Activated T-helper 2 cell treated with anti-CD3 and anti-CD28 coated beads, Interferon-gamma antibody, Interleukin-2, Interleukin-4, amounts not matched to agents 10 μg/mL and 5 μg/mL and 100 μg/mL, durations not matched to agents 14 hours and 24 hours and 36 hours (primary cell): ENCODE measurements at regions not wholly inside any gene's neighbourhood (a gene's known extent, or its start where the extent isn't known, plus 50 kb on each side); places are given as distances from the start of the nearest gene placed in this dataset.

ENCODE experiments used
- DNase-seq: peaks from one replicate; pipeline ENCODE4 v3.0.0; 2021; ENCODE audit warnings: low spot score
- H3K27ac Mint-ChIP-seq: one replicate; pipeline ENCODE4 v1.8.0; 2021; ENCODE audit warnings: mixed read lengths
- H3K27me3 Mint-ChIP-seq: one replicate; pipeline ENCODE4 v1.8.0; 2021; ENCODE audit warnings: low read depth, mixed read lengths
- H3K36me3 Mint-ChIP-seq: one replicate; pipeline ENCODE4 v1.8.0; 2021; ENCODE audit warnings: low read depth, mixed read lengths
- H3K4me1 Mint-ChIP-seq: one replicate; pipeline ENCODE4 v1.8.0; 2021; ENCODE audit warnings: low read depth, mixed read lengths
- H3K4me3 Mint-ChIP-seq: one replicate; pipeline ENCODE4 v1.8.0; 2021; ENCODE audit warnings: low read depth, mild to moderate bottlenecking, moderate library complexity, mixed read lengths
- H3K9me3 Mint-ChIP-seq: one replicate; pipeline ENCODE4 v1.8.0; 2021; ENCODE audit warnings: mixed read lengths
- intact Hi-C: fragments of 100-400 bp; cut with micrococcal nuclease; formaldehyde crosslinking; loops from one replicate; pipeline ENCODE4 v1.15.1; 2023

- no peak for DNase-seq
- H3K9me3 Mint-ChIP-seq, result no peaks in the 10 kb centered on the region
- H3K4me1 Mint-ChIP-seq, result no peaks in the 10 kb centered on the region
- no peaks in the 10 kb centered on the region for H3K36me3 Mint-ChIP-seq
- intact Hi-C loops, result no loop called here
- H3K27me3 Mint-ChIP-seq, result no peaks in the 10 kb centered on the region
- H3K4me3 Mint-ChIP-seq, result no peak overlapping the region
- H3K27ac Mint-ChIP-seq, result no peak overlapping the region
Measured at GRCh38 chr1:47627471-47628370, 189.9 kb downstream of the FOXD2 start.

GRCh38 chr1:47629201-47629600, 191.4 kb downstream of the FOXD2 start:
- Mint-ChIP-seq H3K9me3 (no peaks in the 10 kb centered on the region), H3K4me1 (no peaks in the 10 kb centered on the region), H3K27ac (no peak overlapping the region), H3K27me3 (no peaks in the 10 kb centered on the region), H3K36me3 (no peaks in the 10 kb centered on the region), H3K4me3 (no peak overlapping the region)
- DNase-seq, result no peak
- intact Hi-C loops, result no loop called here

GRCh38 chr1:47630346-47630745, 192.5 kb downstream of the FOXD2 start:
- Mint-ChIP-seq H3K27ac (no peak overlapping the region), H3K9me3 (no peaks in the 10 kb centered on the region), H3K36me3 (no peaks in the 10 kb centered on the region), H3K4me3 (no peak overlapping the region), H3K27me3 (no peaks in the 10 kb centered on the region), H3K4me1 (no peaks in the 10 kb centered on the region)
- no peak for DNase-seq
- intact Hi-C loops, result no loop called here

- intact Hi-C loops, result no loop called here
- DNase-seq, result no peak
- no peak overlapping the region for H3K4me3 Mint-ChIP-seq
Measured at GRCh38 chr1:47631411-47631995, 193.7 kb downstream of the FOXD2 start.

GRCh38 chr1:47635111-47635510, 197.3 kb downstream of the FOXD2 start:
- Mint-ChIP-seq H3K27ac (no peak overlapping the region), H3K36me3 (no peaks in the 10 kb centered on the region), H3K4me3 (no peak overlapping the region), H3K9me3 (no peaks in the 10 kb centered on the region), H3K4me1 (no peaks in the 10 kb centered on the region), H3K27me3 (peaks cover 5% of the 10 kb centered on the region)
- no peak for DNase-seq
- intact Hi-C loops, result no loop called here

More at GRCh38 chr1:47631411-47631995, 193.7 kb downstream of the FOXD2 start:
- Mint-ChIP-seq H3K27me3 (peaks cover 2% of the 10 kb centered on the region), H3K9me3 (no peaks in the 10 kb centered on the region), H3K27ac (no peak overlapping the region), H3K36me3 (no peaks in the 10 kb centered on the region), H3K4me1 (no peaks in the 10 kb centered on the region)

DNA sequence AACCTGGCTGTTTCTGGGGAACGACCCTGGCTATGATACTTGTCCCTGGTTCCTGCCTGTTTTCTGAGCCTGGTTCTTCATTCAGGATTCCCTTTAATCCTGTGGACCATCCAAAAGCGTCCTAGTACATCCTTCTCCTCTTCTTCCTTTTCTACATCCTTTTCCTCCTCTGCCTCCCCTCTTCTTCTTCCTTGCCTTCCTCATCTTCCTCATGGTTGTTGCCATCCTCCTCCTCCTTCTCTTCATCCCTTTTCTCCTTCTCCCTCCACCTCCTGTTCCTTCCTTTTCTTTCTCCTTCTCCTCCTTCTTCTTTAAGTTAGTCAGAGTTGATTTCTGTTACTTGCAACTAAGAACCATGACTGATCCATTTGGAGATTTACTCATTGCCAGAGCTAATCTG, 197.8 kb downstream of the FOXD2 start:
- DNase-seq, result no peak
- peaks cover 5% of the 10 kb centered on the region for H3K27me3 Mint-ChIP-seq
- no peaks in the 10 kb centered on the region for H3K9me3 Mint-ChIP-seq
- intact Hi-C loops, result no loop called here
- H3K4me1 Mint-ChIP-seq, result no peaks in the 10 kb centered on the region
- no peak overlapping the region for H3K4me3 Mint-ChIP-seq
- H3K36me3 Mint-ChIP-seq, result no peaks in the 10 kb centered on the region
- H3K27ac Mint-ChIP-seq, result no peak overlapping the region

- intact Hi-C loops, result no loop called here
- no peaks in the 10 kb centered on the region for H3K36me3 Mint-ChIP-seq
- no peak overlapping the region for H3K4me3 Mint-ChIP-seq
- no peaks in the 10 kb centered on the region for H3K9me3 Mint-ChIP-seq
- no peak for DNase-seq
- no peaks in the 10 kb centered on the region for H3K4me1 Mint-ChIP-seq
- H3K27me3 Mint-ChIP-seq, result peaks cover 5% of the 10 kb centered on the region
- H3K27ac Mint-ChIP-seq, result no peak overlapping the region
Measured at GRCh38 chr1:47637111-47637685, 199.4 kb downstream of the FOXD2 start.

GRCh38 chr1:47638240-47638639, 200.4 kb downstream of the FOXD2 start:
- DNase-seq, result no peak
- Mint-ChIP-seq H3K27me3 (peaks cover 5% of the 10 kb centered on the region), H3K36me3 (no peaks in the 10 kb centered on the region), H3K4me1 (no peaks in the 10 kb centered on the region), H3K9me3 (no peaks in the 10 kb centered on the region), H3K4me3 (no peak overlapping the region), H3K27ac (no peak overlapping the region)
- intact Hi-C loops, result no loop called here

GRCh38 chr1:47638713-47639112, 200.9 kb downstream of the FOXD2 start:
- no peaks in the 10 kb centered on the region for H3K4me1 Mint-ChIP-seq
- intact Hi-C loops, result no loop called here

DNA sequence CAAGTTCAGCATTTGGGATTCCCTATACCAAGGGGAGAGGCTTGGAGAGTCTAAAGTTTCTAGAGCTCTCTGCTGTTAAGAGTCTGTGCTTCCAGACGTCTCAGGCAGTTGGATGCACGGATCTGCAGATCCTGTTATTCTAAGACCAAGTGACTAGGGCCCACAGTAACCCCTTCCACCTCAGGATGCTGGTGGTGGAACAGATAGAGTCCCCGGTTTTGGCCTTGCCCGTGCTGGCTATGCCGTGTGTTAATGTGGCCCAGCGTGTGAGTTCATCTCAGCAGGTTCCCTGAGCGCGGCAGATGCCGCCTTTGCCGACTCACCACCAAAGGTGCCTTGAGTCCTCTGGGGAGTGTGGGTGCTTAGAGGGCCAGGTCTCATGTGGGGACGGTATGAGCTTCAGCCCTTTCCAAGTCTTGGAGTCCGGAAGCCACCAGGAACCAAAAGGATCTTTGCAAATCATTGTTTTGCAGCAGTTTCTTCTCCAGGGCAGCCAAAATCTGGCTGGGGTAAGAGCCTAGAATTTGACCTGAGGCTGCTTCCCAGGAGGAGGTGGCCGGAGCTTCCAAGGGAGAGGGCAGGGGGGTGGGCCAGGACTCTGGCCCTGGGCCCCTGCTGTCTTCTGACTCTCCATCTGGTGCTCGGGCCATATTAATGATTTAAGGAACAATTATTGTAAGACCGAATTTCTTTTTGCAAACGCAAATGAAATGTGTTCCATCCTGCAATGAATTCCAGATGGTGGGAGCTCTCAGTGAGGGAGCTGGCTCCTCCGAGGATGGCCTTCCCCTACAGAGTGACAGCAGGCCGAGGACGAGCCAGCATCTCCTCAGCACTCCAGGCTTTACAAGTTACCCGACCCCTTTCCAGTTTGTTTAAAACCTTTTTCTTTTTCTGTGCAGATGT, 205.7 kb downstream of the FOXD2 start:
- no peak for DNase-seq
- Mint-ChIP-seq H3K27ac (no peak overlapping the region), H3K36me3 (no peaks in the 10 kb centered on the region), H3K4me3 (no peak overlapping the region), H3K4me1 (no peaks in the 10 kb centered on the region), H3K27me3 (peaks cover 6% of the 10 kb centered on the region), H3K9me3 (no peaks in the 10 kb centered on the region)
- intact Hi-C loops, result no loop called here

More at GRCh38 chr1:47638713-47639112, 200.9 kb downstream of the FOXD2 start:
- no peak overlapping the region for H3K4me3 Mint-ChIP-seq
- H3K36me3 Mint-ChIP-seq, result no peaks in the 10 kb centered on the region
- no peak overlapping the region for H3K27ac Mint-ChIP-seq
- H3K27me3 Mint-ChIP-seq, result peaks cover 5% of the 10 kb centered on the region
- H3K9me3 Mint-ChIP-seq, result no peaks in the 10 kb centered on the region
- no peak for DNase-seq

DNA sequence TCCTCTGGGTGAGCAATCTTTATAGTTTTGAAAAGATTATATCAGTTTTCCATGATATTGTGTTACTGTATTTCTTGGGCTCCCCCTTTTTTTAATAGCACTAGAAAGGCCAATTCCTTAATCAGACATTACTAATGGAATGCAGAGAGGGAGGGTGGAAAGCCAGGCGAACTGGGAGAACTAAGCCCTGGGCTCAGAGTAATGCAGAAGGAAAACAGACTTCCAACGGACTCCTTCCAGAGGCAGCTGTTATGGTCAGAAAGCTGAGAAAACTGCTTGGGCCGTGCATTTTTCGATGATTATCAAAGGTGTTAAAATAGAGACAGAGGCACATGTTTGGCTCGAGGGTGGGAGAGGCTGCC, 206.3 kb downstream of the FOXD2 start:
- Mint-ChIP-seq H3K27me3 (peaks cover 6% of the 10 kb centered on the region), H3K9me3 (no peaks in the 10 kb centered on the region), H3K27ac (no peak overlapping the region), H3K36me3 (no peaks in the 10 kb centered on the region), H3K4me3 (no peak overlapping the region), H3K4me1 (no peaks in the 10 kb centered on the region)
- intact Hi-C loops, result no loop called here
- DNase-seq, result no peak

- intact Hi-C loops, result no loop called here
- Mint-ChIP-seq H3K4me3 (no peak overlapping the region), H3K4me1 (no peaks in the 10 kb centered on the region), H3K36me3 (no peaks in the 10 kb centered on the region), H3K27me3 (peaks cover 4% of the 10 kb centered on the region), H3K9me3 (no peaks in the 10 kb centered on the region), H3K27ac (no peak overlapping the region)
- no peak for DNase-seq
Measured at GRCh38 chr1:47645151-47645550, 207.3 kb downstream of the FOXD2 start.
